ENCODE measurements at regions not wholly inside any gene's neighbourhood (a gene's known extent, or its start where the extent isn't known, plus 50 kb on each side); places are given as distances from the start of the nearest gene placed in this dataset.

DNA sequence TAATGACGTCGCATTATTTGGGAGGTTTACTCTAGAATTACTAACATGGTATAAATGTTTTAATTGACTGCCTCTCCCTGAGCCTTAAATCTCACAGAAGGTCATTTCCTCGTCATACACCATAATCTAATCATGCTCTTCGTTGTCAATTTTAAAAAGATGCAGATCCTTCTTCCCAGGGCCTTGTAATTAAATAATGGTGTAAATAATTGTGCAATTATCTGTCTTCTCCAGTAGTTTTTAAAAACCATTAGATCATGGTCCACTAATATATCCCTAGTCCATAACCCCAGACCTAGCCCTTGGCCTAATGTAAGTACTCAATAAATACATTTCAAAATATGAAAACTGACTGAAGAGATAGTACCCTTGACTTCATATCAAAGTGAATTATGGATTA, 181.5 kb upstream of the GNAI1 start:
- intact Hi-C loops (cut with DNase I; ENCODE audit: low total_unique reads), result no loop called here
- TF ChIP-seq POLR2A (IDR thresholded peaks at IDR 0.05) (no peak), CTCF (IDR thresholded peaks at IDR 0.05) (no peak)
- no peak for DNase-seq (ENCODE audit: low spot score in 2 of 2)
- 69 to 90% methylated on average over 4 of the region's 4 CpGs for WGBS, 2 donors
- no peak overlapping the region for H3K4me3 ChIP-seq (ENCODE audit: low read depth, poor library complexity, severe bottlenecking)

GRCh38 chr7:79952399-79952798, 182.2 kb upstream of the GNAI1 start:
- no peak for DNase-seq (ENCODE audit: low spot score in 2 of 2)
- intact Hi-C loops (cut with DNase I; ENCODE audit: low total_unique reads), result no loop called here
- WGBS, 2 donors, result 67 to 73% methylated on average over 1 of the region's 1 CpG
- H3K4me3 ChIP-seq (ENCODE audit: low read depth, poor library complexity, severe bottlenecking), result no peak overlapping the region
- no peak for TF ChIP-seq POLR2A (IDR thresholded peaks at IDR 0.05)
- no peak for TF ChIP-seq CTCF (IDR thresholded peaks at IDR 0.05)

DNA sequence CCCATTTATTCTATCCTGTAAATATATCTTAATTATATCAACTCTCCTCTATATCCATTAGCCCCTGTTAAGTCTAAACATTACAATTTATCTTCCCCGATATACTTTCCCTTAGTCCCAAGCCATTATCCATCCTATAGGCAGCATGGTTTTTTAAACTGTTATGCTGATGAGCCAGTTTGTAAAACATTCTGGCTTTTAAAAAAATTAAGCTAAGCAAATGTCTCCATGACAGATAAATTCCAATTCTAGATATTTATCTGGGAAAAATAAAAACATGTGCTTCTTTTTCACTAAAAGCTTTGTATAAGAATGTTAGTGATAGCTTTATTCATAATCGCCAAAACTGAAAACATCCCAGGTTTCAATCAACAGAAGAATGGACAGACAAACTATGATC, 183.2 kb upstream of the GNAI1 start:
- intact Hi-C loops (cut with DNase I; ENCODE audit: low total_unique reads), result no loop called here
- no peak overlapping the region for H3K4me3 ChIP-seq (ENCODE audit: low read depth, poor library complexity, severe bottlenecking)
- TF ChIP-seq CTCF (IDR thresholded peaks at IDR 0.05) (no peak), POLR2A (IDR thresholded peaks at IDR 0.05) (no peak)
- 97 to 98% methylated on average over 2 of the region's 2 CpGs for WGBS, 2 donors
- DNase-seq (ENCODE audit: low spot score in 2 of 2), result no peak

DNA sequence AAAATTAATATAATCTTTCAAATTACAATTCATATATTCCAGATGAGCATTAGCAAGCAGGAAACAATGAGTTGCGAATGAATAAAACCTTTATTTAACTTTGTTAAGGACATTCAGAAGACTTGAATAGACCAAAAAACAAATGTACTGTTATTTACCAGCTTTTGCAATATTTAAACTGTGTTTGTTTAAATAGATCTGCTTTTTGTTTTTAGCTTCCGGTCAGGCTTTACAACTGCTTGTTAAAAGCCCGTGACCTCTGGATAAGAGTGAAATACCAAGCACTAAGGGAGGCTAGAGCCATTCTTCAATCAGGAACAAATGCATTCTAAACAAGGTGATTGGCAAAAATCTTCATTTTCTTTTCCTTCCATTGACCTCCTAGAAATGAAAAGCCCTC, 184.9 kb upstream of the GNAI1 start:
- intact Hi-C loops (cut with DNase I; ENCODE audit: low total_unique reads), result no loop called here
- TF ChIP-seq POLR2A (IDR thresholded peaks at IDR 0.05) (no peak), CTCF (IDR thresholded peaks at IDR 0.05) (no peak)
- no peak for DNase-seq (ENCODE audit: low spot score in 2 of 2)
- 78 to 80% methylated on average over 3 of the region's 3 CpGs for WGBS, 2 donors
- H3K4me3 ChIP-seq (ENCODE audit: low read depth, poor library complexity, severe bottlenecking), result no peak overlapping the region

DNA sequence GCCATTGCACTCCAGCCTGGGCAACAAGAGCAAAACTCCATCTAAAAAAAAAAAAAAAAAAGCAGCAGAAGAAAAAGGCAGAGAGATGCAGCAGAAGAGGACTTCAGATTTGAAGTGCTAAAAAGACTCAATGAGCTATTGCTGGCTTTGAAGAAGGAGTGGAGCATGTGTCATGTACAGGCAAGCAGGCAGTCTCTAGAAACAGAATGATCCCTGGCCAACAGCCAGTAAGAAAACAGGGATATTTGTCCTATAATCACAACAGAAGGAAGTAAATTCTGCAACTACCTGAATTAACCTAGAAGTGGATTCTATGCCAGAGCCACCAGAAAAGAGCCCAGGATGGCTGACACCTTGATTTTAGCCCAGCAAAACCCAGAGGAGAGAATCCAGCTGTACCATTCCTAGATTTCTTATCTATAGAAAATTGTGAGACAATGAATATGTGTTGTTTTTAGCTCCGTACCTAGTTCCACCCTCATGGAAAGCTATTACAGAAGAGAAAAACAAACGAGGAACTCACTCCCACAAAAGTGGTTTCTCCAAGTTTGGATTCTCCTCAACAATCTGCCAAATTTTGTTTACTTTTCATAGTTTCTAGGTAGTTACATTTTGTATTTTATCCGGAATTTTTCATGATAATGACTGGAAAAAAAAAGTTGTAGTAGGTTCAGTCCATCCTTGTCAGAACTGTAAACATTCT, 198.2 kb upstream of the GNAI1 start:
- no peak overlapping the region for H3K4me3 ChIP-seq (ENCODE audit: low read depth, poor library complexity, severe bottlenecking)
- WGBS, 2 donors, result 61 to 63% methylated on average over 3 of the region's 3 CpGs
- no peak for DNase-seq (ENCODE audit: low spot score in 2 of 2)
- intact Hi-C loops (cut with DNase I; ENCODE audit: low total_unique reads), result no loop called here
- TF ChIP-seq CTCF (IDR thresholded peaks at IDR 0.05), result no peak
- TF ChIP-seq POLR2A (IDR thresholded peaks at IDR 0.05), result no peak

DNA sequence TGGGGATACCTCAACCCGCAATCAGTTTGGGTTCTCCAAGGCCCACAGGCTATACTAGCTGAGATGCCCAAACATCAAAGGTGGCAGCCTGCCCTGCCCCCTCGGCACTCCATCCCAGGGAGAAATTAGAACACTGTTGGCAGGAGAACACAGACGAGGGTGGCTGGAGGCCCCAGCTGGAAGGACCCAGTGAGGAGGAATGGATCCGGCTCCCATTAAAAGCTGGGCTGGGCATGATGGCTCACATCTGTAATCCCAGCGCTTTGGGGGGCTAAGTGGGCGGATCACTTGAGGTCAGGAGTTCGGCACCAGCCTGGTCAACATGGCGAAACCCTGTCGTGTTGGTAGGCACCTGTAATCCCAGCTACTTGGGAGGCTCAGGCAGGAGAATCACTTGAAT, 199.9 kb upstream of the GNAI1 start:
- H3K4me3 ChIP-seq (ENCODE audit: low read depth, poor library complexity, severe bottlenecking), result no peak overlapping the region
- 67 to 83% methylated on average over 9 of the region's 9 CpGs for WGBS, 2 donors
- intact Hi-C loops (cut with DNase I; ENCODE audit: low total_unique reads), result no loop called here
- no peak for TF ChIP-seq CTCF (IDR thresholded peaks at IDR 0.05)
- no peak for TF ChIP-seq POLR2A (IDR thresholded peaks at IDR 0.05)
- no peak for DNase-seq (ENCODE audit: low spot score in 2 of 2)
